HG03571 (cell line): ENCODE measurements at regions not wholly inside any gene's neighbourhood (a gene's known extent, or its start where the extent isn't known, plus 50 kb on each side); places are given as distances from the start of the nearest gene placed in this dataset.
A peak's percentile ranks its signal among the peaks of the same experiment; 100 is the strongest.

ENCODE experiments used
- ATAC-seq: cut with Tn5 transposase; IDR thresholded peaks from one replicate; pipeline ENCODE4 v1.9.1; 2021; ENCODE audit not compliant: unreplicated experiment

- ATAC-seq: peak; percentile 77
These were observed 82.7 kb upstream of the DUSP22 start for GRCh38 chr6:209432-210103.

GRCh38 chr6:210104-210456 is 82.2 kb upstream of the DUSP22 start:
- ATAC-seq: no peak

GRCh38 chr6:210778-211374 is 81.4 kb upstream of the DUSP22 start:
- ATAC-seq: no peak

GRCh38 chr6:211871-212497 is 80.3 kb upstream of the DUSP22 start:
- ATAC-seq: no peak

- ATAC-seq: no peak
These were observed 79.0 kb upstream of the DUSP22 start for GRCh38 chr6:213284-213683.

- no peak for ATAC-seq
These were observed 77.9 kb upstream of the DUSP22 start for GRCh38 chr6:214428-214827.

GRCh38 chr6:215335-216034 is 76.8 kb upstream of the DUSP22 start:
- ATAC-seq: no peak

- ATAC-seq: no peak
These were observed 75.1 kb upstream of the DUSP22 start for GRCh38 chr6:217048-217659.

- peak; percentile 39 for ATAC-seq
These were observed 73.9 kb upstream of the DUSP22 start for GRCh38 chr6:218153-219018.

- no peak for ATAC-seq
These were observed 73.2 kb upstream of the DUSP22 start for GRCh38 chr6:219019-219570.

- ATAC-seq: no peak
These were observed 72.6 kb upstream of the DUSP22 start for GRCh38 chr6:219641-220198.

- ATAC-seq: no peak
These were observed 72.0 kb upstream of the DUSP22 start for GRCh38 chr6:220312-220711.

GRCh38 chr6:220721-221475 is 71.4 kb upstream of the DUSP22 start:
- ATAC-seq: no peak

- no peak for ATAC-seq
These were observed 70.5 kb upstream of the DUSP22 start for GRCh38 chr6:221531-222349.

- no peak for ATAC-seq
These were observed 69.8 kb upstream of the DUSP22 start for GRCh38 chr6:222468-222867.

- ATAC-seq: no peak
These were observed 69.2 kb upstream of the DUSP22 start for GRCh38 chr6:223136-223535.

- no peak for ATAC-seq
These were observed 68.5 kb upstream of the DUSP22 start for GRCh38 chr6:223763-224162.

- ATAC-seq: no peak
These were observed 67.9 kb upstream of the DUSP22 start for GRCh38 chr6:224350-224749.
